ENCODE measurements at regions not wholly inside any gene's neighbourhood (a gene's known extent, or its start where the extent isn't known, plus 50 kb on each side); places are given as distances from the start of the nearest gene placed in this dataset.

DNA sequence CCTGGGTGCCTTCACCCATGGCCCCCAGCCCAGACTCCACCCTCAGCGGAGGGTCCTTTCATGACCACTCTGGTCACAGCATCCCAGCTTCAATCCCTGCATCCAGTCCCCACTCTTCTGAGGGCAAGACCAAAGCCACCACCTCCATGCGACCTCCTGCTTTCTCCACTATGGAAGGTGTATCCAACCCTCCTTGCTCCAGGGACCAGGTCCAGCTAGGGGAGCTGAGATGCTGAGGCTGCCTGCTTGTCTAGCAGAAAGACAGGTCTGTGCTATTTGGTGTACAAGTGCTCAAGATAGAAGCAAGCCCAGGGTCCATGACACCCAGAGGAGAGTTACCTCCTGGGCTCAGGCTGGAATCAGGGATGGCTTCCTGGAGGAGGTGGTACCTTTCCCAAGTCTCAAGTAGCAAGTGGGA is 73.8 kb upstream of the RAB6C start:
- H3K4me1 Mint-ChIP-seq (ENCODE audit: low read depth): no peaks in the 10 kb centered on the region
- no peak overlapping the region for H3K27ac Mint-ChIP-seq
- no peaks in the 10 kb centered on the region for H3K27me3 Mint-ChIP-seq
- H3K36me3 Mint-ChIP-seq (ENCODE audit: low read depth): no peaks in the 10 kb centered on the region
- no peak for DNase-seq
- H3K9me3 Mint-ChIP-seq: no peaks in the 10 kb centered on the region
- no peak overlapping the region for H3K4me3 Mint-ChIP-seq

DNA sequence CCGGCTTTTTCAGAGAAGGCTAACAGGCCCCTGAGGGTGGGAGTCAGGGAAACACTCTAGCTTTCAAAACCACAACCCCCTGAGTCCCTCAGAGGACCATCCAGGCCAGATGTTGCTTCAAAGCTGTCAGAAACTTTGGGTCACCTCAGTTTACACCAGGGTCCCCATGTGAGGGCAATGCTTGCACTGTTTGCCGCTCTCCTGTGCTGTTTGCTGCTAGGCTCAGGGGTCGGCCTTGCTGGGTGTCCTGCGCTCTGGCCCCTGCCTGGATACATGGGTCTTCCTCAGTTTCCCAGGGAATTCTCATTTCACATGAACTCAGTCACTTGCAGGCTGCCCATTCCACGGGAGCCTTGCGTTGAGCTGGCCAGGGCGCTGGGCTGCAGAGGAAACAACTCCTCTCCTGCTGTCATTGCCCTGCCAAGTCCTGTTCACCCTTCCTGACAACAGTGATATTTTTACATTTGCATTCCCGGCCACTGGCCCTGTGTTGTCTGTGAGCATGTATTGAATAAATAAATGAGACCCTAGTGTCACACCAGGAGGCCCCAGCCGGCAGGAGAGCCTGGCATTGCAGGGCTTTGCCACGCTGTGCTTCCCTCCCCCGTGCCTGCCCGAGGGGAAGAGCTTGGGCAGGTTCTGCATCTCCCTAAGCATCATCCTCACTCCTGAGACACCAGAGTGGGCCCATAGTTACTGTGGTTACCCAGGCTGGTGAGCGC is 73.2 kb upstream of the RAB6C start:
- no peak for DNase-seq
- Mint-ChIP-seq H3K9me3 (no peaks in the 10 kb centered on the region), H3K4me1 (ENCODE audit: low read depth) (no peaks in the 10 kb centered on the region), H3K36me3 (ENCODE audit: low read depth) (no peaks in the 10 kb centered on the region), H3K27ac (no peak overlapping the region), H3K4me3 (no peak overlapping the region), H3K27me3 (no peaks in the 10 kb centered on the region)

DNA sequence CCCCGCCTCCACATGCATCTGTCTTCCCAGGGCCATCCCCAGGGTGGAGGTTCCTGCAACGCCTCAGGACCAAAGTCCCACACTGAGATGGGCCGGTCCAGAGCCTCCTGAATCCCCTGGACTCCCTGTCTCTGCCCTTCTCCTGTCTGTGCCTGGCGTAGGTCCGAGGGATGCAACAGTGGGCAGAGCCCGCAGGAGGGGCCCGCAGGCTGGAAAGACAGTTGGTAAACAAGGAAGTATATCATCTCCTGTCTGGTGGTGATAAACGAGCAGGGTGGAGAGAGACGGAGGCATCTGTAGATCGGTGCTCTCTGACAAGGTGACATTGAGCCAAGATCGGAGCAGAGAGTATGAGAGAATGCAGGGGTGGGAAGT is 72.6 kb upstream of the RAB6C start:
- no peak overlapping the region for H3K27ac Mint-ChIP-seq
- H3K4me1 Mint-ChIP-seq (ENCODE audit: low read depth): no peaks in the 10 kb centered on the region
- H3K9me3 Mint-ChIP-seq: no peaks in the 10 kb centered on the region
- H3K4me3 Mint-ChIP-seq: no peak overlapping the region
- H3K36me3 Mint-ChIP-seq (ENCODE audit: low read depth): no peaks in the 10 kb centered on the region
- no peaks in the 10 kb centered on the region for H3K27me3 Mint-ChIP-seq
- DNase-seq: no peak

DNA sequence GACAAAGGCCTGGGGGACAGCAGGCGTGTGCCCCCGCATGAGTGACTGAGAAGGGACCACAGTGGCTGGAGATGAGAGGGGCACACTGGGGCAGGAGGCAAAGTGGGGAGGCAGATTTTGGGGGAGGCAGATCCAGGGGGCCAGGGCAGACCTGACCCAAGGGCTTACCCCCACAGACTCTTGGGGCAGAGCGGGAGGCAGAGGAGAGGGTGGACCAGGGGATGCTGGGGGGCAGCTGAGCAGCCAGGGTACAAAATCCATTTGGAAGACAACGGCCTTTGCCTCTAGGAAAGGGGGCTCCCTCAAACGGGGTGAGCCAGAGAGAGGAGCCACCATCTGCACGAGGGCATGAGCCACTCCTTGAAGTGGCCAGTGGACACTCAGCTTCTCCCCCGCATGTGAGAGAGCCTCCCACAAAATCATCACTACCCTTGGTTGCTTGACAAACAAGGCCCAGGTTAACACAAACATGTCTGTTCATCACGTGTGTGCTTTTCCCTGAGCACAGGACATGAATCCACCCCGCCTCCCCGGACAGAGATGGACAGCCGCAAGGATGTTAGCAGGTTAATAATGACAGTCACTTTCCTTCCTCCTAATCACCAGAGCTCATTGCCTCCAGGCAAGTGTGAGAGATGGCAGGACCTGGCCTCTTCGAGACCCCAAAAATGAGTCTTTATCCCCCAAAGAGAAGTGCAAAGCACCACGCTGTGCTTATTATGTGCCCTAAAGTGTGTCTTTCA is 72.0 kb upstream of the RAB6C start:
- no peaks in the 10 kb centered on the region for H3K27me3 Mint-ChIP-seq
- no peaks in the 10 kb centered on the region for H3K4me1 Mint-ChIP-seq (ENCODE audit: low read depth)
- H3K36me3 Mint-ChIP-seq (ENCODE audit: low read depth): no peaks in the 10 kb centered on the region
- H3K9me3 Mint-ChIP-seq: no peaks in the 10 kb centered on the region
- DNase-seq: no peak
- no peak overlapping the region for H3K27ac Mint-ChIP-seq
- H3K4me3 Mint-ChIP-seq: no peak overlapping the region

DNA sequence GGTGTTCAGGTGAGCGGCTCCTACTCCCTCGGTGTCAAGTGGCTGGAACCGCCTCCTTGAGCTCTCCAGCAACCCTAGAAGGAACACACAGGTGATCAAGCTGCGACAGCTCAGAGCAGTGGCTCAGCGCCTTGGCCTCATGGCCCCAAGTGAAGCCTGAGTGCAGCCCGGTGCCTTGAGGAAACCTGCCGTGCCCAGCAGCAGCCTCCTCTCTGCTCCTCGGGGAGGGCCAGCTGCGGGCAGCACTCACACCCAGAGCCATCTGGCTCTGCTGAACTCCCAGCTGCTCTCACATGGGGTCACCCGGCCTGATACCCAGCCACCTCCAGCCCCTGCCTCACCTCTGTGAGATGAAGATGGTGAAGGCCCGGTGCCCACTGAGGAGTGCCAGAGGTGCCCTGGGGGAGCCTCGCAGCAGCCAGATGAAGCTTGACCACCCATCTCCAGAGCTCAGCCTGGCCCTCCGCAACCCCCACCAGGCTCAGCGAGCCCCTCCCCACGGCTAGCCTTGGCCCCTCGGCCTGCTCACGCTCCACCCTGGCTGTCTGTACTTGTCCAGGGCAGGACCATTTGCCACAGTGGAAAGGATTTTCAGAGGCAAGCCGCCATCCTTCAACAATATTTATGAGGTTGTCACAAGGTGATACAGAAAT is 70.6 kb upstream of the RAB6C start:
- Mint-ChIP-seq H3K4me1 (ENCODE audit: low read depth) (no peaks in the 10 kb centered on the region), H3K9me3 (no peaks in the 10 kb centered on the region), H3K27me3 (peaks cover 4% of the 10 kb centered on the region), H3K27ac (no peak overlapping the region), H3K36me3 (ENCODE audit: low read depth) (no peaks in the 10 kb centered on the region), H3K4me3 (no peak overlapping the region)
- DNase-seq: no peak

DNA sequence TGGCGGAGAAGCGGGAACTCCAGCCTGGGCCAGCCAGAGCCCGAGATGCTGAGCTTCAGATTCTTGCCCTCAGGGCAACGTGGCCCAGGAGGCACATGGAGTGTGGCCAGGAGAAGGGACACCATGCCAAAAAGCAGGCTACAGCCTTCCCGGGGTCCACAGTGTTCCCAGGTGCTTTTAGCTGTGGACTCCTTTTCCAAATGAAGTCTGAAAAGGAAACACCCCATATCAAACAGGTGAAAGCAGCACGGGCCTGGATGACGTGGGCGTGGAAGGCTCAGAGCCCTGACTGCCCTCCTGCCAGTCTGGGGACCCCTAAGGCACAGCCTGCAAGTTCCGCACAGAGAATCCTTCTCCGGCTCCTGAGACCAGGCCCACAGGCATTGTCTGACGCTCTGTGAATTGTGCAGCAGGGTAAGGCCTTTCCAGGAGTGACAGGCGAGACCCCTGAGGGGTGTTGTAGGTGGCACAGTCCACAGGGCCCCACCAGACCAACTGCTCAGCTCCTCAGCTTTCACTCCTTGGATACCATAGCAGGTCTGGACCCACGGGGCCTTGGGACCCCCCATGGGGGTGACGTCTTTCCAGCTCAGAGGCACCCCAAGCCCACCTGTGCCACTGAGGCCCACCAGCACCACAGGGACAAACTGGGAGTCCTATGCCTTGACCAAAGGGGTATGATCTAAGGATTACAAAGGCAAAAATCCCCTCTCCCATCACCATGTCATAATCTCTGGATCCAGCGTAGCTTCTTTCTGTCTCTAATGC is 69.6 kb upstream of the RAB6C start:
- no peak overlapping the region for H3K4me3 Mint-ChIP-seq
- H3K27me3 Mint-ChIP-seq: peaks cover 4% of the 10 kb centered on the region
- no peaks in the 10 kb centered on the region for H3K9me3 Mint-ChIP-seq
- no peak for DNase-seq
- no peaks in the 10 kb centered on the region for H3K4me1 Mint-ChIP-seq (ENCODE audit: low read depth)
- H3K36me3 Mint-ChIP-seq (ENCODE audit: low read depth): no peaks in the 10 kb centered on the region
- no peak overlapping the region for H3K27ac Mint-ChIP-seq

DNA sequence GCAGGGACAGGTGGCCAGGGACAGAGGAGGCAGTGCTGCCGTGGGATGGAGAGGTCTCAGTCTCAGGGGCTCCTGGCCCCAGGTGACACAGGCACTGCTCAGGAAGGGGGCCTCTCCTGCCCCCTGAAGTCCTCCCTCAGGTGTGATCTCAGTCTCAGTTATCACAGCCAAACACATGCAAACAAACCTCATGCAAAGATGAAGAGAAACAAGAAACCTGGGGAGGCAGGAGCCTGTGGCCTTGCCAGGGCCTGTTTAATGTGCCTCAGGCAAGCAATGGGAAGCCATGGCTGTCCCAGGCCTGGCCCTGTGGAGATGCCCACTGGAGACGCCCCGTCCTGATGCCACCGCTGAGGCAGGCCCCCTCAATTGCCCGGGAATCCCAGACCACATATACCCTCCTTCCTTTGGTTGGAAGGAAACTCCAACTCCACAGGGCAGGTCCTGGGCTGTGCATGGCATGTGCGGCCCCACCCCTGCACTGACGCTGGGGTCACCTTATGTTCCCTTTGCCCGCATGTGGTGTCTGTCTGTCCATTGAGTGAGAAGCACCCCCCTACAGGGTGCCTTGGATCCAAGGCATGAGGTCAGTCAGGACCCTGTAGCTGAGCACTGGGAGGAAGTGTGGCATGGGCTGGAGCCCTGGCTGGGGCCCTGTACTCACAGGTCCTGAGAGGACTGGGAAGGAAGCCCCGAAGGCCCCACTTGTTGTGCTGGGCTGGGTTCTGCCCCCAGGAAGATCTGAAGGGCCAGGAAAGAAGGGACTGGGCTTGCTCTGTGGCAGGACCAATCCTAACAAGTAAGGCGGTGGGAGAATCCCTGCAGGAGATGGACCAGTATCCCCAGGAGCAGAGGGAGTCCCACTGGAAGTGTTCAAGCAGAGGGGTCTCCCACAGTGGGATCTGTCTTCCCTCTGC is 68.8 kb upstream of the RAB6C start:
- Mint-ChIP-seq H3K4me3 (no peak overlapping the region), H3K4me1 (ENCODE audit: low read depth) (no peaks in the 10 kb centered on the region), H3K27me3 (peaks cover 4% of the 10 kb centered on the region), H3K36me3 (ENCODE audit: low read depth) (no peaks in the 10 kb centered on the region), H3K9me3 (no peaks in the 10 kb centered on the region), H3K27ac (no peak overlapping the region)
- no peak for DNase-seq

DNA sequence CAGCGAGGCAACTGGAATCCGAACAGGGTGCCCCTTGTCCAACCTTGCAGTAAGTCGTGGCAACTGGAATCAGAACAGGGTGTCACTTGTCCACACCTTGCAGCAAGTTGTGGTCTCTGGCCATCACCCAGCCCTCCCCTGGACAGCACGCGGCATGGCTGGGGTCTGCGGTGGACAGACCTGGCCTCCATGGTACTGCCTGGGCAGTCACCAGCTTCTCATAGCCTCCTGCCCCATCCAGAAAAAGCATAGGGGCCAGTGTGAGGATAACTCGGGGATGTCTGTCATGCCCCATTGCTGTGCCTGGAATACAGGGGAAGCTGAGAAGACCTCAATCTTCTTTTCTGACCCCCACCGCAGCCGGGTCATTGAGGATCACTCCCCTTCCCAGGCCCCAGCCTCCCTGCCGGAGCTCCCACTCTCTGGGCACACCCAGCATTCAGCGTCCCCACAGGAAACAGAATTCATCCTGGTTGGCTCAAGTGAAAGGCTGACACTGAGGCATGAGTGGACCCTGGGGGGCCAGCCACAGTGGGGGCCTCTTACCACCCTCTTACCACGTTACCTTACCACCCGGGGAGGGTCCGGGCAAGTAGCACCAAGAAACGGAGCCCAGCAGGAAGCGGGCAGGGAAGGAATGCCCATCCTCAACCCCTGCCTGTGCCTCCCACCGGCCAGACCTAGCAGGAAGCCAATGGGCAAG is 68.0 kb upstream of the RAB6C start:
- Mint-ChIP-seq H3K27ac (no peak overlapping the region), H3K27me3 (peaks cover 4% of the 10 kb centered on the region), H3K9me3 (no peaks in the 10 kb centered on the region), H3K4me1 (ENCODE audit: low read depth) (no peaks in the 10 kb centered on the region), H3K36me3 (ENCODE audit: low read depth) (no peaks in the 10 kb centered on the region), H3K4me3 (no peak overlapping the region)
- no peak for DNase-seq

DNA sequence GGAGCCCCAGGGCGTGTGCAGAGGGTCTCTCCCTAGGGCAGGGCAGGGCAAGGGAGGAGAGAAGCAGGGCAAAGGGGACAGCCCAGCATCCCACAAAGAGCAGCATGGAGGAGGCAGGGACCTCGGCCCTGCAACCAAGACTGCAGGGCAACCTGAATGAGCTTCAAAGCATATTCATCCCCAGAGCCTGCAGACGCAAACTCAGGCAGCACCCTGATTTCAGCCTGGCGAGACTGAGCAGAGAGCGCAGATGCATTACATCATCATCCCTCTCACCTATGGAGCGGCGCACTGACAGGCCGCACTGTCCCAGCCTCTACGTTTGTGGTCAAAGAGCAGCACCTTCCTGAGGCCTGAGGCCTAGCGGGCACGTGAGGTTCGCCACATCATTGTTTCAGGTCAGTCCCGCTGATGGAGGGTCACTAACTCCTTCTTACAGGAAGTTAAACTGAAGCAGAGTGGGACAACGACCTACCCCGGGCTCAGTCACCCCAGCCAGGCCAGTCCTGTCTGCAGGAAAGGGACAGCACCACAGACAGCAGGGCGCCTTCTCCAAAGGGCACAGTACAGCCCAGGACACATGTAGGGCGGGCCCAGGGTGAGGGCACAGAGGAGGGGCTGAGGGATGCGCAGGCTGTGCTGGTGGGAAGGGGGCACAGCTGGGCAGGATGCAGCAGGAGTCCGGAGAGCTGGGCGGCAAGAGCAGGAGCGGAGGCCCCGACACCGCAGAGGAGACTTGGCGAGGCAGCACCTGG is 67.2 kb upstream of the RAB6C start:
- no peak for DNase-seq
- no peaks in the 10 kb centered on the region for H3K4me1 Mint-ChIP-seq (ENCODE audit: low read depth)

DNA sequence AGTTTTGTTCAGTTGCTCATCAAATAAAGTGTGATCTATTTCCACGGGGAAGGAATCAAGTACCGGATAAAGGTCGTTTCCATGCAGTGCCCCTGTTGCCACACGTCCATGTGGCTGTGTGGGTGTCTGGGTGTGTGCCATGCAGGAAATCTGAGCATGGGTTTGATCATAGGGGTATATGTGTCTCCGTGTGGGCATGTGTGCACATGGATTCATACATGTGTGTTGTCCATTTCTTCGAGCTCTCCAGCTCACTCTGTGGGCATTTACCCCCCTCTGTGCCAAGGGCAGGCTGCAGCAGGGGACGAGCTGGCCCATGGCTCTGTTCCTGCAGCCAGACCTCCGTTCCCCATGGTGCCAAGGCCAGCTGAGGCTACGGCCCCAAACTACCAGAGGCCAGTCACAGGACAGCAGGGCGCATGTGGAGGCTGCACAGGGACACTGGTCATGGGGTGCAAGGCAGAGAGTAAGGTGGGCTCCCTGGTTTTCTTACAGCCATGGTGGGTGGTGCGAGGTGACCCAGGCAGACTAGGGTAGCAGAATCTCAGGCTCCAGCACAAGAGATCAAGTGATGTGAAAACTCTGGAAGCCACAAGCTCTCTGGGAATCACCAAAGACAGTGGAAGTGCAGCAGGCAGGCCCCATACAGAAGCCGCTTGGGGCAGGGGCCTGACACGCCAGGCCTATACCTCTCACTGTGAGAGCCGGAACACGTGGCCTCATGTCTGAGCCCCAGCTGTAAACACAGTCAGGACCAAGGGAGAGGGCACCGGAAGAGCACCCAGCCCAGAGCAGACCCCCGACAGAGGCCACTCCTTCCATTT is 66.4 kb upstream of the RAB6C start:
- Mint-ChIP-seq H3K4me3 (no peak overlapping the region), H3K27ac (no peak overlapping the region), H3K4me1 (ENCODE audit: low read depth) (no peaks in the 10 kb centered on the region), H3K36me3 (ENCODE audit: low read depth) (no peaks in the 10 kb centered on the region), H3K9me3 (peaks cover 9% of the 10 kb centered on the region), H3K27me3 (peaks cover 4% of the 10 kb centered on the region)
- DNase-seq: no peak

More for the DNA sequence above, 67.2 kb upstream of the RAB6C start:
- no peak overlapping the region for H3K27ac Mint-ChIP-seq
- H3K9me3 Mint-ChIP-seq: peaks cover 2% of the 10 kb centered on the region
- no peak overlapping the region for H3K4me3 Mint-ChIP-seq
- peaks cover 4% of the 10 kb centered on the region for H3K27me3 Mint-ChIP-seq
- no peaks in the 10 kb centered on the region for H3K36me3 Mint-ChIP-seq (ENCODE audit: low read depth)

DNA sequence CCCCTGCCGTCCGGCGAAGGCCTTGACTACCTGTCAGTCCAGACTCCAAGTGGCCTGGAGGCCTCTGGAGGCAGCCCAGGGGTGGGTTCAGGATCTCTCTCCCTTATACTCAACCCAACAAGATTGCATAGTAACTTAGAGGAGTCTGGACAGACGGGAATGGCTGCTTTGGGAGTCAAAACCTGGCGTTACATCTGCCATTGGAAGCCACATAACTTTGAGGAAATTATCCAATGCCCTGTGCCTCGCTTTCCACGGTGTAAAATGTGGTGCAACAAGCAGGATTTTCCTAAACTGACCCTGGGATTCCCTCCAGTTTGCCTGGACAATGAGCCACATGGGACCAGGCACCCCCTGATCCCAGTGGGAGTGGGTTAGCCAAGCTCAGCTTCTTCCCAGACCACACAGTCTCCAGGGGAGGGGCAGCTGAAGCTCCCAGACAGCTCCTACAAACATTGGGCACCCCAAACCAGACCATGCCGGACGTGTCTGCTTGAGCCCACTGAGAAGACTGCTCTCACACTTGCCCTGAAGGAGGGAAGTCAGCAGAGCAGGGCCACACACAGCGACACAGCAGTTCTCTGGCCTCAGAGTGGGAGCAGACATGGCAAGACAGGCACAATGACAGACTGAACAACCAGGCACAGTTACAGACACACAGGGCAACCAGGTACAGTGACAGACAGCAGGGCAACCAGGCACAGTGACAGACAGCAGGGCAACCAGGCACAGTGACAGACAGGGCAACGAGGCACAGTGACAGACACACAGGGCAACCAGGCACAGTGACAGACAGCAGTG is 65.6 kb upstream of the RAB6C start:
- Mint-ChIP-seq H3K4me3 (no peak overlapping the region), H3K36me3 (ENCODE audit: low read depth) (peaks cover 2% of the 10 kb centered on the region), H3K27me3 (peaks cover 4% of the 10 kb centered on the region), H3K9me3 (peaks cover 15% of the 10 kb centered on the region), H3K27ac (no peak overlapping the region), H3K4me1 (ENCODE audit: low read depth) (no peaks in the 10 kb centered on the region)
- DNase-seq: no peak
